Breast epithelium (tissue), 3 donors: ENCODE measurements at regions not wholly inside any gene's neighbourhood (a gene's known extent, or its start where the extent isn't known, plus 50 kb on each side); places are given as distances from the start of the nearest gene placed in this dataset.

Source experiments
- CTCF ChIP-seq, 3 donors: fragments of 450-650 bp; IDR thresholded peaks; one replicate each; pipeline ENCODE4 v1.5.1; 2016 to 2017; ENCODE audit warnings: antibody characterized with exemption in 3 of 3, mild to moderate bottlenecking in 3 of 3, moderate library complexity in 3 of 3
- POLR2AphosphoS5 ChIP-seq, 3 donors: sonication (generic); formaldehyde crosslinking; IDR thresholded peaks; one replicate each; pipeline ENCODE4 v1.6.1; 2017; ENCODE audit warnings: antibody characterized with exemption in 3 of 3

GRCh38 chr6:44514085-44514484, 126.6 kb downstream of the CDC5L start:
- TF ChIP-seq CTCF (IDR thresholded peaks at IDR 0.05) (no peak), POLR2AphosphoS5 (IDR thresholded peaks at IDR 0.05) (no peak)
